ENCODE measurements at regions not wholly inside any gene's neighbourhood (a gene's known extent, or its start where the extent isn't known, plus 50 kb on each side); places are given as distances from the start of the nearest gene placed in this dataset.

DNA sequence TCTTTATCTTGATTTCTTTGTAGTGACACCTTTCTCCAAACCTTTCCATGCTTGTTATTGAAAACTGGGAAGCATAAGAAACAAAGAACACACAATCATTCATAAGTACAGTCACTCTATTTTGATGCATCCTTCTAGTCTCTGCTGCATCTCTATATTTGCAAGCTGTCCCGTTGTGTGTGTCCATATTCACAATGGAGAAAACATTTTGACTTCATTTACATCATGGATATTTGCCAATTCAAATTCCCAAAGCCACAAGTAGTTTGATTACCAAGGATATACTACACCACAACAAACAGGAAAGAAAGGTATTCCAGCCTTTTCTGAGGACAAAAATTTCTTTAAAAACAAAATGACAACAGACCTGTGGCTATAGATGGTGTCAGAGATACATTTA, 673.8 kb downstream of the STIM2 start:
- DNase-seq: no peak

DNA sequence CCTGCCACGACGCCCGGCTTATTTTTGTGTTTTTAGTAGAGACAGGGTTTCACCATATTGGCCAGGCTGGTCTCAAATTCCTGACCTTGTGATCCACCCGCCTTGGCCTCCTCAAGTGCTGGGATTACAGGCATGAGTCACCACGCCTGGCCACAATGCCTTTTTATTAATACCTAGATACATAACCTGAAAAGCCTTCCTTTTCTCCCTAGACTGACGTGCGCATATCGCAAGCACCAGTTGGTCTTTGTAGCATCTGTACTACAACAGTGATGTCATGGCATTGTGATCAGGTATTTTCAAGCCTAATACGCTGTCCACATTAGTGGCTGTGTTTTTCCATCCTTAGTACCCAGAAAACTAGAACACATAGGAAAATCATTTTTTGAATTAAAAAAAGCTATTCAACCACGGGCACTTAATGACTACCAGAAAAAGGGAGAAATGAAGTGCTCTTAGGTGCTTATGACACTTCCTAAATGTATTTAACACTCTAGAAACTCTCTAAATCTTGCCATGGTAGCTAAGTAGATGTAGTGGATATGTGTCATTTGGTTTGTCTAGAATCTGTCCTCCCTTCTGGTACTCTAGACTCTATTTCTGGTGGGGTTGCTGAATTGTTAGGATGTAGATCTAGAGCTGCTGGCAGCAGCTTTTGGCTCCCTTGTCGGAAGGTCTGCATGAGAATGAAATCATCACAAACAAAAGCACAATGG, 707.8 kb downstream of the STIM2 start:
- no peak for DNase-seq

DNA sequence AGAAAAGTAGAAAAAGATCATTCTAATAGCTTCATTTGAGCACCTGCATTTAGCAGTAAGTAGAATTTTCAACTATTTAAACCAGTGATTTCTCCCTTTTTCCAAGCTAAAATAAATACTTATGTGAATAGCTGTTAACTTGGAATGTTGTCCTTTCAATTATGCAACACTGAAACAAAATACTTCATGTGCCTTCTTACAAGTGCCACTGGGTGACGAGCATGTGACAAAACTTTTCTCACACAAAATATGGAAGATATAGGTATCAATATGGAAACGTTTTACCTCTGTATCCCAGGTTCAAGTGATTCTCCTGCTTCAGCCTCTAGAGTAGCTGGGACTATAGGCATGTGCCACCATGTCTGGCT, 708.3 kb downstream of the STIM2 start:
- DNase-seq: no peak

DNA sequence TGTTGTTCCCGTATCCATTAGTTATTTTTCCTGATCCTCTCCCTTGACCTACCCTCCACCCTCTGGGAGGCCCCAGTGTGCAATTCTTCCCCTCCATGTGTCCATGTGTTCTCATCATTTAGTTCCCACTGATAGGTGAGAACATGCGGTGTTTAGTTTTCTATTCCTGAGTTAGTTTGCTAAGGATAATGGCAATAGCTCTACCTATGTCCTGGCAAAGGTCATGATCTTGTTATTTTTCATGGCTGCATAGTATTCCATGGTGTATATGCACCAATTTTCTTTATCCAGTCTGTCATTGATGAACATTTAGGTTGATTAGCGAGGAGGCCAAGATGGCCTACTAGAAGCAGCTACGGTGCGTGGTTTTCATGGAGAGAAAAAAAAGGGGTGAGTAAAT, 714.1 kb downstream of the STIM2 start:
- DNase-seq: no peak

DNA sequence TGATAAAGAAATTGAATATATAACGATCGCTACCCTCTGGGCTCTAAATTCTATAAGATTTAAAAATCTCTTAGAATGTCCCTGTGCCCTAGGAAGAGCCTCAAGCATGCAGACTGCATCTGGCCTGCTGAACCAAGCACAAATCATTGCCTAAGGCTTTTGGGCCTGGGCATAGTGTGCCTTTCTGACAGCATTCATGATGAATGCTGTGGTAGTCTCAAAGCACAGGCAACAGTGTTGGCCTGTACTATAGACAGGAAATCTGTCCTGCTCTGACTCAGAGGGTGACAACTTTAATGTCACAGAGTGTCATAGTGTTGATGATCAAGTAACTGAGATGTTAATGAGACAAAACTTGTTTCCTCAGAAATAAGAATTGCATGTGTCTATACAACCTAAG, 717.3 kb downstream of the STIM2 start:
- DNase-seq: no peak

DNA sequence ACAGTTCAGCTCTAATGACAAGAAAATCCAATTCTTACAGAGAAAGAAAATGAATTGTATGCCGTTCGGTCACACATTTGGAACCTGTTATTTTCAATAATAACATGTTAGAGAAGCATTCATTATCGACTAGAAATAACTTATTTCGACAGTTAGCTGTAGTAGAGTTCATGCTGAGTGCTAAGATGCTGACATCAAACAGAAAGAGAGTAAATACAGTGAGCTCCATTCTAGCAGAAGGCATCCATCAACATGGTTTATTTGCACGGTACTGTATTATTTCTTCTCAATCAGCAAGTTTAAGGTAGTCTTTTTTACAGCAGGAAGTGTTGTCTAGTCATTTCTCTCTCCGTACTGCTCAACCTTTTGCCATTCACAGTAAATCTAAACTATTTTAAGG, 732.1 kb downstream of the STIM2 start:
- DNase-seq: peak; percentile 30

DNA sequence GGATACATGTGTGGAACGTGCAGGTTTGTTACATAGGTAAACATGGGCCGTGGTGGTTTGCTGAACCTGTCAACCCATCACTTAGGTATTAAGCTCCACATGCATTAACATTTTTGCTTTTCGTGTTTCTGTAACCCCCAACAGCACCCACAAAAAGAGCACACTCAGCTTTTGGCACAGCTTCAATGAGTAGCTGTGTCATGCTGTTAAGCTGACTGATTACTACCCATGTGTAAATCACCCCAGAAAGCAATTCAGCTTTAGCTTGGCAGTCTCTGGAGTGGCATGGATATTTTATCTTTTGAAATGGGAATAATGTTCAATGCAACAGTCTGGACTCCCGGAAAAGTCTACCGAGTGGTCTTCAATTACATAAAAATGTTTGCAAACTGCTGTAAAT, 734.3 kb downstream of the STIM2 start:
- no peak for DNase-seq

DNA sequence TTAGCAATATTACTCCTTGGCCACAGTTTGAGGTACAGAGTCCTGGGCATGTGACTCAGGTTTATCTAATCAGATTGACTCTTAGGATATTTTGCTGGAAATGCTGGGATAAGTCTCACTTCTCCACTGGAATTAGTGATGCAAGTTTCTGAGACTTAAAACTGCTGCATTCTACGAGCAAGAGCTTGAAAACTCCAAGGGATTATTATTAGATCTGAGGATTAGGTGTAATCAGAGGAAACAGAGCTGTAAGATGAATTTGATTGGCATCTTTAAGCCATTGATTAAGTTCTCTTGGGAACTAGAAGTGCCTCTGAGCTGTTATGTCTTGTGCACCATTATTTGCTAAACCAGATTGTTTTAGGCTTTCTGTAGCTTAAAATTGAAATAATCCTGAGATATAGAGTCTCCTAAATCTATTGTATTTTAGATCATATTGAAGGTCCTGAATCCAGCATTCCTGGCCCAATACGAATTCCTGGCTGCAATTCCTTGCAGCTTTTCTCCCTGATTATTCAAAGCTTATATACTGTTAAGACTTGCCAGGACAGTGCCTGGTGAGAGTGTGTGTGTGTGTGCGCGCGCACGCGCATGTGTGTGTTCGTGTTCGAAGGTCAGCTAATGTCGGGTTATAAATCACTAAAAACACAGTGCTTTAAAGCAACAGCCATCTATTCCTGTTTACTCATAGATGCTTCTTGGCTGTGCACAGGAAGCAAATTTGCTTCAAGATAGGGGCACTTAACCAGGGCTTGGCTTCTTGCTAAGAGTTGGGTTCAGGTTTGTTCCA, 735.1 kb downstream of the STIM2 start:
- no peak for DNase-seq

DNA sequence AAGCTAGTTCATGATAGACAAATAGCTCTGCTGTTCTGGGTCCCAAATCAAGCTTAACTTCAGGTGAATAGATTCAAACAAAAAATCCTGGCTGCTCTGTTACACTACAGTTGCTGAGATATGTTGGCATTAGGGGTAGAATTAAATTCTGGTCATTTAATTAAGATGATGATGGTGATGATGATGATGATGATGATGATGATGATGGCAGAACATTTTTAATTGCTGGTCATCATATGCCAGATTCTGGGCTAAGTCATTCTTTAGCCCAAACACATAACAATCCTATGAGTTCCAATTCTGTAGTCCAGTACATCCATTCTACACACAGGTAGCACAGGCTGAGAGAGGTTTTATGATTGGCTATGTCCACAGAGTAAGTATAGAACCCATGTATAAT, 741.5 kb downstream of the STIM2 start:
- DNase-seq: no peak

DNA sequence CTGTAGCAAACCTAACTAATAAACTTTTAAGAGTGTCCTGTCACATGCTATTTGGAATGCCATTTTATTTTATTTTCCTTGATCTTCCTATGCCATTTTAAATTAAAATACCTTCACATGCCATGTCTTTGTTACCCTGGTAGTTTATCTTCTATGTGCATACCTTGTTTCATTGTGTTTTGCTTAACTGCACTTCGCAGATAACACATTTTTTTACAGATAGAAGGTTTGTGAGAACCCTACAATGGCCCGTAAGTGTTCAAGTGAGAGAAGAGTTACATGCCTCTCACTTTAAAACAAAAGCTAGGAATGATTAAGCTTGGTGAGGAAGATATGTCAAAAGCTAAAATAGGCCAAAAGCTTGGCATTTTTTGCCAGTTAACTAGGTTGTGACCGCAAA, 744.1 kb downstream of the STIM2 start:
- DNase-seq: no peak

DNA sequence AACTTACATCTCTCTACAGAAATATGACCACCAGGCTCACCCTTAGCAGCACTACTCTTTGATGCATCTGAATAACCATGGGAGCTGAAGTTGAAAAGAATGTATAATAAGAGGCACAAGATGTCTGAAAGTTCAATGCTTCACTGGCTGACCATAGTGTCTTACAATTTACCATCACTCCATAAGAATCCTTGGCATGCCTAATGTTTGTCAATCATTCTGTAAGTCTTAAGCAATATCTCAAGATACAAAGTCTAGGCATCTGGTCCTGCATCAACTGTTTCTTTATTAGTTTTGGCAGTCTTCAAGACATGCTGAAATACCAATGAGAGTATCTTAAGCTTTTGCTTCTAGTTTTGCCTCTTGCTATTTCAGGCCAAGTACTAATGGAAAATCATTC, 755.5 kb downstream of the STIM2 start:
- no peak for DNase-seq

DNA sequence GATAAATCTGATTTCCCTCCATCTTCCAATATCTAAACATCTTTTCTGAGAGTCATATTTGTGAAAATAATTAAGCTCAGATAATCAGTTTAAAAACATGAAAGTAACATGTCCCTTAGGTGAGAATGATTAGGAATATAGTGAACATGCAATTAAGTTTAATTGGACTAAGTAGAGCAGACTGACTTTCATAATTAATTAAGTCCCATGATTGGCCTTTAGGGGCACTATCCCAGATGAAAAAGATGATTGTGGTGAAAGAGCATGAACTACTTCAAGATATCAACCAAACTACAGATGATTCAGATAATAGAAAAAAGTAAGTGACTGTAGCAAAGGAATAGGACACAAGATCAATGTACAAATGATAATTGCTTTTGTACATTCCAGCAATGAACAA, 758.8 kb downstream of the STIM2 start:
- DNase-seq: no peak

DNA sequence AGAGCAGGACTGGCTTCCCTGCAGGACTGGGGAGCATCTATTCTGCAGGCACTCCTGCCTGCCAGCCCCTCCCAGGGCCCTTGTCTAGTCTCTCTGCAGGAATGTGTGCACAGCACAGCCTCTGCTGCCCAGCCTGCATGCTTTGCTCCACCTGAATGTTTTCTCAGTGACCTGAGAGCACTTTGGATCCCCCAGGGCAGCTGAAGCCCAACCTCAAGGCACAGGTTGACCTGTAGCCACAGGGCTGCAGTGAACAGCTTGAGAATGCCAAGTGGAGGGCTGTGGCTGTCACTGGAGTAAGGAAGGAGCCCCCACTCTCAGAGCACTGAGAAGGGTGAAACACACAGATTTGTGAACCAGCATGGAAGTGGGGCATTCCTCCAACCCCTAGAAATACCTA, 760.2 kb downstream of the STIM2 start:
- no peak for DNase-seq

DNA sequence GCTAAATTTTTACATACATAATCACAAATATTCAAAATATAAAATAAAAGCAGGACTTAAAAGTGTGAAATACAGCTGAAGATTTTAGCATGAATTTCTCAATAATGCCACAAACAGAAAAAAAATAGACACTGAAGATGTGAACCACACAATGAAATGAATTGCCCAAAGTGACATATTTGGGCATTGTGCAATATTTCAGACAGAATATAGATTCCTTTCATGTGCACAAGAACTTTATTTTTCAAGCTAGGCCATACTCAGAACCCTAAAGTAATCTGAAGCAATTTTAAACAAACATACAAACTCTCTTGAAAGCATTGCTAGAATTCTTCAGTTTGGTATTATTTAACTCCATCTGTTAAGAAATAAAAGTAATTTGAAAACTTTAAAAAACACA, 764.1 kb downstream of the STIM2 start:
- no peak for DNase-seq

DNA sequence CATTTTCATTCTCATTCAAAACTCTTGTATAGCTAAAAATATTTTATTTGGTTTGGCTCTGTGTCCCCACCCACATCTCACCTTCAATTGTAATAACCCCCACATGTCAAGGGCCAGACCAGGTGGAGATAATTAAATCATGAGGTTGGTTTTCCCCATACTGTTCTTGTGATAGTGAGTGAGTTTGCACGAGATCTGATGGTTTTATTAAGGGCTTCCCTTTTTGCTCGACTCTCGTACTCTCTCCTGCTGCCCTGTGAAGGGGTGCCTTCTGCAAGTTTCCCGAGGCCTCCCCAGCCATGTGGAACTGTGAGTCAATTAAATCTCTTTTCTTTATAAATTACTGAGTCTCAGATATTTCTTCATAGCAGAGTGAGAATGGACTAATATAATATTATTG, 768.0 kb downstream of the STIM2 start:
- DNase-seq: no peak

DNA sequence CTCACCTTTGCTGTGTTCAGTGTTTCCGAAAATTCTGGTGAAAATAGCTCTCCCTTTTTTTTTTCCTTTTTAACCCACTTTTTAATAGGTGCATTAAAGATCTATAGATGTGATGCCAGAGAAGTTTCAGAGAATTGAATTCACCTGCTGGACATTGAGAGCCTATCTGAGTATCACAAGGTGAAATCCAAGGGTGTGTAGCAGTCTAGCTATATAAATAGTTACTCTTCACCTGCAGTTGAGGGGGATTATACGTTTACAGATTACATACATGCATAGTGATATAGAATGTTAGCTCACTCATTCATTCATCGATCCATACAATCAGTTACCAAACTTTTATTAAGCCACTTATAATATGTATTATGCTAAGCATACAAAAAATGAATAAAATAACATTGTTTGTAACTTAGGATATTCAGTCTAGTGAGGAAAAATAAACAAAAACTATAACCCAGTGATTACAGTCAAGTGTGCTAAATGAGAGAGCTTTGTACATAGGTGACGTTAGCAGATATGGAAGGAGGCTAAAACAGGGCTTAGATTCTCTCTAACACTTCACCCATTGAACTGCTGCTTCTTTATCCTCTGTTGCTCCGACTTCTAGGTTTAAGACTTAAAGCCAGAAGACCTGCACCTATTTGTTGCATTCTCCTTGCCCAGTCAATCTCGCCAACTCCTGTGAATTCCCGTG, 769.0 kb downstream of the STIM2 start:
- no peak for DNase-seq

DNA sequence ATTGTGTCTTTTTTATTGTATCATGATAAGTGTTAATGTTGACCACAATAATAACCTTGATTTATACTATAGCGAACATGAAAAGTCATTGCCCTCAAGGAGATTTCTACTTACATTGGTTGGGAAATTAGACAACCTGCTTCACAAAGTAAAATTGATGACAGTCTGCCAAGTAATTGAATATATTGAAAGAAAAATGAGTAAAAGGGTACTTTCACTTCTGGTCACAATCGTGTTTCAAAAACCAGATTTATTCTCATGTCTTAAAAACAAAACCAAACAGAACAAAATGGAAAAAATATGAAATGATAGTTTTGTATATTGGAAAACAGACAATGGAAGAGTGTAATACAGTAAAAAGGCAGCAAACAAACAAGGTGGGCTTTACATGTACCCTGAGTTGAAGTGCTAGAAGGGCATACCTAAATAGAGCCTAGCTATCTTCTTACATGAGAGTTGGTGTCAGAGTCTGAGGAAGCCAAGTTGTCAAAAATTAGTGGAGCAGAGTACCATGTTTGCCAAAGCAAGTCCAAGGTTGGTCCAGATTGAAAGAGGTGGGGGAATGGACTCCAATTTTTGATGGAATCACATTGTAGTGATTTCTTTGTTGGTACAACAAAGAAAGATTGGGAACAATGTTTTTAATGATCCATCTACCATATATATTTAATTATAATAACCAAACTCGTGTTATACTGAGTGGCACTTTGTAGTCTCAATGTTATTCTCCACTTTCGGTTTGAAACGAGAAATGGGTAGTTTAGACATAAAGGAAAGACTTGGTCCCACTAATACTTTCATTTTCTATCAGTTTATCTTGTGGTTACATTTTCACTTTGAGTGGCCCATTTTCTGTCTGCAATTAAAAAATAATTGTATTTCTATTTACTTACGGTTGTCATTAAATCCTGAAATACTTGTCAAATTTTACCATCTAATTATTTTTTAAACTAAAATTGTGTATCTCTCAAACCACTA, 775.6 kb downstream of the STIM2 start:
- no peak for DNase-seq

DNA sequence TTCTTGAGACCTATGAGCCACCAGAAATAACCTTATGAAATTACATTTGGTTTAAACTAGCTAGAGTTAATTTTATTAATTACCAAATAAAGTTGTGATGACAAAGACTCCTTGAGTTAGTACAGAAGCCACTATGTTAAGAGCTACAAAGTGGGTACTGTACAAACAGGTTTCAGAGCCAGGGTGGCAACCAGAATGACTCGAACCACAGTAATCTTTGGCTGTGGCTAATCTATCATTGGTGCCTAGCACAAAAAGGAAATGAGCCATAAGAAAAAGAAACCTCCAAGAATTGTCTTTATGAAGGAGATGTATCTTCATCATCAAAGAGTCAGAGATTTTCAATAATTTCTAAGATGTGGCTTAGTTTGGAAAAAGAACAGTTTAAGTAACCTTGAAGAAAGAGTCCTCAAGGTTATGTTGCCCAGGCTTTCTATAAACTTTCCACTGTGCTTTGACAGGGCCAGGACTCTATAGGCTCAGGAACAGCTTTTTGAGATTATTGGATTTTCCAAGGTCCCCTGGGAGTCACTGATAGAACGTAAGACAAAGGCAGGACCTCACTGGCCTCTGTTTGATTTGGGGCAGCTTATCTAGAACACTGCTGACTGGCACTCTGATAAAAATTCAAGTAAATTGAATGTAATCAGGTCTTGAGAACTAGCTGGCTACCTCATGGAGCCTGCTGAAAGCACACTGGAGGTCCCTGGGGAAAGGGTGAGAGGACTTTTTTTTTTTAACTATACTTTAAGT, 777.7 kb downstream of the STIM2 start:
- no peak for DNase-seq

DNA sequence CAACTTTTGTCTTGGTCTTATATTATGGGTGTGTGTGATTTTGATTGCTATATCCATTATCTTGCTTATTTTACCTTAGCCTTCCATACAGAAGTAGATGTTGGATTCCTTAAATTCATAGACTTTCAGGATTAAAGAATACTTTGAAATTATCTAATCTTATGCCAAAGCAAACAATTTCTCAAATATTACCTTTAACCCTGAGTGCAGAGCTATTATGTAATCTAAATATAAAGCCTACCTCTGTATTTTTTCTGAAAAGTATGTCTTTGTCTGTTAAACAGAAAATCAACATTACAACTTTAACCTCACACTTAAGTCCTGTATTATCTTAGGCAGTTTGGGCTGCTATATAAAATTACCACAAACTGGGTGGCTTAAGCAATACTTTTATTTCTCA, 782.5 kb downstream of the STIM2 start:
- no peak for DNase-seq

DNA sequence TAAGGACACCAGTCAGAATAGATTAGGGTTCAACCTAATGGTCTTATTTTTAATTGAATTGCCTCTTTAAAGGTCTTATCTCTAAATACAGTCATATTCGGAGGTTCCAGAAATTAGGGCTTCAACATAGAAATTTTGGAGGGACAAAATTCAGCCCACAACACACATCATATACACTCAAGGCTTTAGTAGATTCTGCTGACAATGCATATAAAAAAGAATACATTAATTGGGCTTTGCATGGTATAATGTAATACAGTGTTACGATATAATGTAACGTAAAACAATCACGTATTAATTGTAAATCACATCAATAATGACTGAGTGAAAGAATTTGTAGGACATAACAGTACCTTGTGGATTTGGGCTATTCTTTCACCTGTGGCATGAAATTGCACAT, 787.8 kb downstream of the STIM2 start:
- no peak for DNase-seq

DNA sequence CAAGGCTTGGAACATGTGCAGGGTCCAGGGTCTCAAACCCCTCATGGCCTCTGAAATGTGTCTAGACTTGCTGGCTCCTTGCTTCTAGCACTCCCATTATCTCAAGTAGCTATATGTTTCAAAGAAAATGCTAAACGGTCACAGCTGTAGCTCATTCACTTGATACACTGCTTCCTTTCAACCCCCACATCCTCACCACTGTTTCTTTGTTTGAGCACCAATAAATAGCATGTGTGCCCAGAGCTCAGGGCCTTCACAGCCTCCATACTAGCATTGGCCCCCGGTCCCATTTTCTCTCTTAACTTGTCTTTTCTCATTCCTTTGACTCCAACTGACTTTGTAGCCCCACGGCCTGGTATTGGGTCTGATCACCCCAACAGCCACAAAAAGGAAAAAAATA, 801.8 kb downstream of the STIM2 start:
- DNase-seq: no peak

DNA sequence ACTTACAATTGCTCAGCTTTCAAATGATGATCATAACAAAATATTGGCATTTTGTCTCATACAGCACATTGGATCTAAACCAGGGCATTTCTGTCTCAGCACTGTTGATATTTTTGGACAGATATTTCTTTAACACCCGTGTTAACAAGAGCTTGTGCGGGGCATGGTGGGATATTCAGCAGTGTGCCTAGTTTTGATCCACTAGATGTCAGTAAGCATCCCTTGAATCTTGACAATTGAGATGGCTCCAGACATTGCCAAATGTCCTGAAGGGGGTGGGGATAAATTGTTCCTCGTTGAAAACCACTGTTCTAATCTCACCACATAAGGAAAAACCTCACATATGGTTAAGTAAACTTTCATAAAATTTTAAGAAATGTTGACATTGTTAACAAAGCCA, 806.3 kb downstream of the STIM2 start:
- no peak for DNase-seq

Measured in NCI-H2227 treated with DMSO at 0.1 percent for 48 hours (cell line).